SH-SY5Y (cell line): ENCODE measurements at regions not wholly inside any gene's neighbourhood (a gene's known extent, or its start where the extent isn't known, plus 50 kb on each side); places are given as distances from the start of the nearest gene placed in this dataset.

ENCODE experiments used
- GATA2 ChIP-seq: IDR thresholded peaks from 2 replicates; pipeline ENCODE4 v1.6.1; 2011; ENCODE audit warnings: mild to moderate bottlenecking, low read depth, low read length
- GATA3 ChIP-seq: IDR thresholded peaks from 2 replicates; pipeline ENCODE4 v1.6.1; 2011; ENCODE audit warnings: low read depth, mild to moderate bottlenecking, low read length, moderate library complexity

GRCh38 chr7:133183969-133184368 lies 68.9 kb upstream of the EXOC4 start:
- TF ChIP-seq GATA3: no peak
- no peak for TF ChIP-seq GATA2

GRCh38 chr7:133185512-133185911 lies 67.4 kb upstream of the EXOC4 start:
- TF ChIP-seq GATA3 (no peak), GATA2 (no peak)

GRCh38 chr7:133186060-133186459 lies 66.8 kb upstream of the EXOC4 start:
- TF ChIP-seq GATA3: no peak
- no peak for TF ChIP-seq GATA2

DNA sequence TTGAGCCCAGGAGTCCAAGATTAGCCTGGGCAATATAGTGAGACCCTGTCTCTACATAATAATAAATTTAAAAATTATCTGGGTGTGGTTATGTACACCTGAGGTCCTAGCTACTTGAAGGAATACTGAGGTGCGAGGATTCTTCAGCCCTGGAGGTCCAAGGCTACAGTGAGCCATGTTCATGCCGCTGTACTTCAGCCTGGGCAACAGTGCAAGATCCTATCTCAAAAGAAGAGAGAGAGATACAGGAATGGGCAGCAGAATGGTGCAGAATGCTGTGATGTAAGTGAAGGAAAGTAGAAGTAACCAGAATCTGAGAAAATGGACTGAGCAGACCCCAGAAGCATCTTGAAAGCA lies 62.7 kb upstream of the EXOC4 start:
- no peak for TF ChIP-seq GATA3
- no peak for TF ChIP-seq GATA2

- no peak for TF ChIP-seq GATA3
Measured at GRCh38 chr7:133190650-133191049, 62.2 kb upstream of the EXOC4 start.

- no peak for TF ChIP-seq GATA3
- TF ChIP-seq GATA2: no peak; the same call in 1 of the 2 replicates
Measured at GRCh38 chr7:133191787-133192186, 61.1 kb upstream of the EXOC4 start.

DNA sequence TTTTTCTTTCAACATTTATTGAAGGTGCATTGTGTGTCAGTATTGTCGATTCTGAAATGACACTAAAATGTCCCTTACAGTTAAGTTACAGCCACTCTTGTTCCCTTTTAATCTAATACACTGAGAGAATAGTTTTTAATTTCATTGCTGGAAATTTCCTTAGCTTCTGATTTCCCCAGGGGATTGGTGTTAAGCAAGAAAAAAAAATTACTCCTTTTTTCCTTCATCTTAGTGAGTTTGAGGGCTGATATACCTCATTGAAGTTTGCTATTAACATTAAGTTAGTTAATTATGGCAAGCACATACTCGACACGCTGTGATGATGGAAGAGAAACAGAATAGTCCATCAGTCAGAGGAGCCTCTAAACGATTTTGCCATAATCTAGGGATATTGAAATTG lies 57.0 kb upstream of the EXOC4 start:
- TF ChIP-seq GATA2 (no peak), GATA3 (no peak)

DNA sequence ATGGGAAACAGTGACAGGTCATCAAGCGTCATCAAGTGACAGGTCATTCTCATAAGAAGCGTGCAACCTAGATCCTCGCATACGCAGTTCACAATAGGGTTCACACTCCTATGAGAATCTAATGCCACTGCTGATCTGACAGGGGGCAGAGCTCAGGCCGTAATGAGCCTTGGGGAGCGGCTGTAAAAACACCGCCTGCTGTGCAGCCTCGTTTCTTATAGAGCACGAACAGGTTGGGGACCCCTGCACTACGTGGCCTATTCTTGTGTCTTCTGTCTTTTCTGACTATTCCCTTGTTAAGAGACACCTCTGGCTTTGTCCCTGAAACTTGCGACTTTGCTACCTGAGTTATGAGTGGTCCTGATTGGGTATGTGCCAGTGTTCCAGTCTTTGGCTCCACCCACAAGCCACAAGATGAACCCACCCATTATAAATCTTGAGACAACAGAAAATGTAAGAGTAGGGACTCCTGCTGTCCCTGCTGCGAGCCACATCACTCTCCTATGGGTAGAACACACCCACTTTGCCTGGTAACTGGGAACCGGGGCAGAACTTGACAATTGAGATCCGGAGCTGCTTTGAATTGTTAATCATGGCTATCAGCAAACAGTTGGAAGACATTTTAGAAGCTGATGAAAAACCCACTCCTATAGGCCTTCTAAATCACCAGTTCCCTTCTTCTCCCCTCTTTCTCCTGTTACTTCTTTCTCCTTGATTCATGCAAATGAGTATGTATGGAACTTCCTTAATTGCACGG lies 55.8 kb upstream of the EXOC4 start:
- TF ChIP-seq GATA3 (no peak), GATA2 (no peak)

- peak; percentile 16; the same call in 1 of the 2 replicates for TF ChIP-seq GATA2
- no peak for TF ChIP-seq GATA3
Measured at GRCh38 chr7:133197972-133198544, 54.8 kb upstream of the EXOC4 start.

DNA sequence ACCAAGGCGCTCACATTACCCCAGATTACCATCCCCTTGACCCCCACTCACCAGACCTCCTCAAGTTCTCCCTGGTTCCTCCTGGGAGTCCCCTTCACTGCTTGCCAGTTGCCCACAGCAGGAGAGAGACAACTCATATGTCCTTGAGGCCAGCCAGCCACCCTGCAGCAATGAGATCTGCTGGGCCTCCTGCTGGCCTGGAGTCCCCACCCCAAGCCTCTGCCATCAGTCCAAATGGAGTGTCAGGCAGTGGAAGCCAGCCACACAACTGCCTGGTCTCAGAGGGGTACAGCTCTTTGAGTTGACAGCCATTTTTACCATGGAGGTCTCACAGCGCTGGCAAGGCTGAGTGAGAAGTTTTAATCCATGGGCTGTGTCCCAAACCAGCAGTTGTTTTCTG lies 53.0 kb upstream of the EXOC4 start:
- no peak for TF ChIP-seq GATA2
- no peak for TF ChIP-seq GATA3

DNA sequence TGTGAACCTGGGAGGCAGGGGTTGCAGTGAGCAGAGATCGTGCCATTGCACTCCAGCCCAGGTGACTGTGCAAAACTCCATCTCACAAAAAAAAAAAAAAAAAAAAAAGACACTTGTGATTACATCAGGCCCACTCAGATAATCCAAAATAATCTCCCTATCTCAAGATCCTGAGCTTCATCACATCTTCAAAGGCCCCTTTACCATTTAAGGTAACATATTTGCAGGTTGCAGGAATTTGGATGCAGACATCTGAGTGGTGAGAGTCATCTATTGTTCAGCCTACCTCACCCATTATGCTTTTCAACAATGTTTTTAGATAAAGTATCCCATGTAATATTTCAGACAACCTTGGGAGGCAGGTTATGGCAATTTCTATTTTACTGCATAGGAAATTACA lies 51.4 kb upstream of the EXOC4 start:
- no peak for TF ChIP-seq GATA2
- no peak for TF ChIP-seq GATA3

DNA sequence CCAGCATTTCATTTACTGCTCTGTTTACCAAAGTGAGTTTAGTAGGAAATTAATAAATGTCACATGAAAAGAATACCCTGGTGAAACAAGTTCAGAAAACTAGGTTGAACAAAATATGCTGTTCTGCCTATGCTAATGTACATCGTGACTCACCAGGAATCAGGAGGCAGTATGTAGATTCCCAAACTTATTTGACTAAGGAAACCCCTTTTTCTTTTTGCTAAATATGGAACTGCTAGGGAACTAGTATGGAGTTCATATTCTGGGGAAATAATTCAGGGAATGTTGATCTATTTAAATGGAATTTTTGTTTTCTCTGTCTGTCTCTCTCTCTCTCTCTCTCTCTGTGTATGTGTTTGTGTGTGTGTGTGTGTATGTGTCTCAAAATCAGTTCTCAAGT lies 49.9 kb upstream of the EXOC4 start:
- no peak for TF ChIP-seq GATA3
- TF ChIP-seq GATA2: no peak
